Erythroblast (primary cell): ENCODE measurements at regions not wholly inside any gene's neighbourhood (a gene's known extent, or its start where the extent isn't known, plus 50 kb on each side); places are given as distances from the start of the nearest gene placed in this dataset.
A peak's percentile ranks its signal among the peaks of the same experiment; 100 is the strongest.

Experiments
- DNase-seq, 2 experiments: peaks; one replicate each; lab custom pipeline; 2025; lab: John Stamatoyannopoulos, UW
- GATA1 ChIP-seq: IDR thresholded peaks from 2 replicates; pipeline ENCODE4 v1.6.1; 2011; ENCODE audit warnings: low read depth, mild to moderate bottlenecking, control low read depth, low read length, moderate library complexity
- POLR2A ChIP-seq: IDR thresholded peaks from 2 replicates; pipeline ENCODE4 v1.6.1; 2011; ENCODE audit warnings: mild to moderate bottlenecking, low read length

- TF ChIP-seq GATA1, result no peak
- TF ChIP-seq POLR2A, result no peak
- DNase-seq, result no peak
Measured at GRCh38 chr12:92621833-92622232, 81.0 kb upstream of the PLEKHG7 start.

DNA sequence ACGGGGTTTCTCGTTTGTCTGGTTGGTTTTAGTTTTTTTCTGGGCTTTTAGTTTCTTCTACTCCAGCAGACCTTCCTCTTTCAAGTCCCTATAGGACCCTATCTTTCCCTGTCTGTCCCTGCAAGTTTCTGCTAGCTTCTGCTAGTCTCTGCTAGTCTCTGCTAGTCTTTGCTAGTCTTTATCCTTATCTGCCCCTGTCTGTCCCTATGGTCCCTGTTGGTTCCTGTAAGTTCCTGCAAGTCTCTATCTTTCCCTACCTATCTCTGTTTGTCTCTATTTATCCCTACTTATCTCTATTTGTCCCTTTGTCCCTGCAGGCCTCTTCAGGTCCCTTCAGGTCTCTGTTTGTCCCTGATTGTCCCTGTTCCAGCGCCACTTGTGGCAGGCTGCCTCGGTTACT lies 81.5 kb upstream of the PLEKHG7 start:
- DNase-seq, result no peak
- TF ChIP-seq GATA1 (no peak), POLR2A (no peak)

DNA sequence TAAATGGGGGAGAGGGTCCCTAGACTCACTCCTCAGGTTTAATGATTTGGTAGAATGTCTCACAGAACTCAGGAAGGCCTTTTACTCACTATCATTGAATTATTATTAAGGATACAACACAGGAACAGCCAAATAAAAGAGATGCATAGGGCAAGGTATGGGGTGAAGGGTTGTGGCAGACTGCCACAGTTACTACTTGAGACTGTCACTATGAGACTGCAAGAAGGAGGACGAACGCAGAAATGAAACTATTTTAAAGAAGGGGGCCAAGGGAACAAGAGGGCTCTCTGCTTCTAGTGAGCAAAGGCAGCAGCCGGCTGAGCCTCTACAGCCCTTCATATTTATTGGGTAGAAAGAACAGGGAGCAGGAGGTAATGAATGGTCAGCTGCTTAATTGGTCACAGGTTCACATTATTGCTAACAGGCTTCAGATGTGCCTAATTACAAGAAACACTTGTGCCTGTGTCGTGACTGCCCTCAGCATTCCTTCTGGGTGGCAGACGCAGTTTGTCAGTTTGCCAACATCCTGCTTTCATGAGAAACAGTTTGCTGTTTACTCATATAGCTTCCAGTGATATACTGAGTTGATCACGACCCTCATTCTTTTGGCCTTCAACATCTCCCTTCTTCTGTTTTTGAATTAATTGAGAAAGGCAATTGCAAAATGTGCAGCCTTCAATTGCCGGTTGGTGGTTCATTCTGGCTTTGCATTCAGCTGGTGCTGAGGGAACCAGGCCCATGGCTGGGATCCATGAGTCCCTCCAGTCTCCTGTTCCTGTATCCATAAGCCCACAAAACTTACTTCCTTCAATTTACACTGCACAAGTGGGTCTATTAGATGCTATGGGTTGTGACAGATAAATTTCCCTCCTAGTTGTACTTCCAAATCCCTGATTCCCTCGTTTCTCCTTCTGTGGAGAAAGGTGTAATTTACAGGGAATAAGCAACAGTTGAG lies 82.8 kb upstream of the PLEKHG7 start:
- TF ChIP-seq POLR2A (no peak), GATA1 (no peak)
- no peak for DNase-seq

- no peak for DNase-seq
Measured at GRCh38 chr12:92619026-92619425, 83.8 kb upstream of the PLEKHG7 start.

GRCh38 chr12:92615703-92616102 lies 87.1 kb upstream of the PLEKHG7 start:
- DNase-seq, result no peak
- TF ChIP-seq POLR2A (no peak), GATA1 (no peak)

More at GRCh38 chr12:92619026-92619425, 83.8 kb upstream of the PLEKHG7 start:
- TF ChIP-seq POLR2A, result no peak

DNA sequence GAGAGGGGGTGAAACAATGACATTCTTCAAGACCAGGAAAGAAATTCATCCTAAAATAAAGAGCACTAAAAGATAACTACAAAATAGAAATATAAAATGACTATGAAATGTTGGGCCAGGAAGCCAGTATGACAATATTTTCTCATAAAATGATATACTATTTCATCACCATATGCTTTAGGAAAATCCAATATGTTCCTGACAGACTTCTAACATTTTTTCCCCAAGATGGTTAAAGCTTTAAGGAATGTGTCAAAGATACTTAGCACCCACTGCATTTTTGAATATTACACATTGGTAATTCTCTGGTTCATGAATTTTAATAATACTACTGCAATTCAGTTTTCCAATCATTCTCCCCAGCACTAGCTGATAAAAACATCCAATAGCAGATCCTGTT lies 87.7 kb upstream of the PLEKHG7 start:
- TF ChIP-seq GATA1 (no peak), POLR2A (no peak)
- DNase-seq, result no peak

DNA sequence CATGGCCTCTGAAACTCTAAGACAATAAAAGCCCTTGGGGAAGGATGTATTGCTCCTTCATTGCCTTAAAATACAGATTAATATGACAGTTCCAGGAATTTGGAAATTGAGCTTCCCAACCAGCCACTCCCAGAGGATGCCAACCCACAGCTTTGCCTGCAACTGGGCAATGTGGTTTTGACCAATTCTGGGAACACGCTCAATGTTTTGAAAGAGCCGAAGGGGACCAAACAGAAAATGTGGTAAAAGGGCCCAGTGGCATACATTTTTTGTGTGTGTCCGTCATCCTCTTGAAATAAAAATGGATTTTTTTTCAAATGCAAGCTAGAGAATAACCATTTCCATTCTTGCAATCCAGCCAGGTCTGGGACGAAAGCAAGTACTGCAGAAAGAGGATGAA lies 88.3 kb upstream of the PLEKHG7 start:
- DNase-seq, result no peak
- TF ChIP-seq POLR2A (no peak), GATA1 (no peak)

DNA sequence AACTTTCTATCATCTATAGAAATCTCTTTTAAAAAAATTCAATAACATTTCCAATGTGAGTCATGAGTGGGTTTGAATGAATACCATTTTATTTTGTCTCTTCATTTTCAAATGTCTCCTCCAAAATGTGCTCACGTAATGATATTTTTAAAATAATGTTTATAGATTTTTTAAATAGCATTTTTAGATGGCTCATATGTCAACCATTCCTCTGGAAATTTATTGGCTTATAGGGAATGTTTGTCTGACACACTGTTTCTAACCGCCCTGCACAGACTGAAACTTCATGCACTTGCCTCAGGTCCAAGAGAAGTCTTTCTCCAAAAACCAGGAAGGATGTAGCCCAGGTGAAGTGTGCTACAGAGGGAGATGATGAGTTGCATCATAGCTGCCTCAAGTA lies 88.8 kb upstream of the PLEKHG7 start:
- TF ChIP-seq GATA1, result no peak
- no peak for TF ChIP-seq POLR2A
- no peak for DNase-seq

DNA sequence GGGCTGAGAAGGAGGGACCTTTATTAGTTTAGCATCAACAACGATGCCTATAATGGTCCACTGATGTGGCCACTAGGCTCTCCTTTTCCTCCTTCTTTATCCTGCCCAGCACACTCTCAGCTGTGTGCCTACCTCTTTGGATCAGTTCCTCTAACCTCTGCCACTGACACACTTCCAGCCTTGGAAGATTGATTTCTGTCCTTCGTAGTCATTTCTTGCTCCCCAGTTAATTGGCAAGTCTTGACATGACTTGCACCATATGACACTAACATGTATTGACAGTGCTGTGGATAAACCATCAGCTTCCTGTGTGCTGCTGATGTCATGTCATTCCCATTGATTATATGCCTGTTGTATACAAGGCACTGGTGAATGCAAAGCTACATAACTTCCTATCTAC lies 90.2 kb upstream of the PLEKHG7 start:
- TF ChIP-seq POLR2A, result no peak
- TF ChIP-seq GATA1, result no peak
- DNase-seq, result no peak

GRCh38 chr12:92608151-92609091 lies 94.4 kb upstream of the PLEKHG7 start:
- DNase-seq, result peak; percentile 11 to 33
- TF ChIP-seq GATA1 (no peak), POLR2A (no peak)

DNA sequence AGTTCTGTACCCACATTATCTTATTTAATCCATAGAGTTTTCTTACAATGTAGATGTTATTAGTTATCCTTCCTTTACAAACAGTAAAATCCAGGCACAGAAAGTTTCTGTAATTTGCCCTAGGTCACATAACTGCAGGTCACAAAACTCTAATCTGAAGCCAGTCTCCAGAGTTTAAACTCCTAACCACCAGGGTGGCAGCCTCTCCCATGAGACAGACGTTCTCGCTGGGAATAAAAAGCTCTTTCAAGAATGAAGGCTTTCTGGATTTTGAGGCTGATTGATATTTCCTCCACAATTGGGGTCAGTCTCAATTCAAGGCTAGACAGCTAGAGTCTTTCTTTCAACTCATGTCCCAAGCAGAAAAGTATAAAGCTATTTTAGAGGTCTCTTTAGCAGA lies 95.8 kb upstream of the PLEKHG7 start:
- TF ChIP-seq GATA1 (no peak), POLR2A (no peak)

GRCh38 chr12:92605621-92606170 lies 97.1 kb upstream of the PLEKHG7 start:
- DNase-seq, result no peak
- TF ChIP-seq POLR2A, result no peak
- TF ChIP-seq GATA1, result no peak

More for the DNA sequence above, 95.8 kb upstream of the PLEKHG7 start:
- DNase-seq, result no peak

GRCh38 chr12:92604786-92605185 lies 98.0 kb upstream of the PLEKHG7 start:
- TF ChIP-seq GATA1, result no peak
- no peak for TF ChIP-seq POLR2A
- no peak for DNase-seq
